ENCODE measurements at regions not wholly inside any gene's neighbourhood (a gene's known extent, or its start where the extent isn't known, plus 50 kb on each side); places are given as distances from the start of the nearest gene placed in this dataset.

DNA sequence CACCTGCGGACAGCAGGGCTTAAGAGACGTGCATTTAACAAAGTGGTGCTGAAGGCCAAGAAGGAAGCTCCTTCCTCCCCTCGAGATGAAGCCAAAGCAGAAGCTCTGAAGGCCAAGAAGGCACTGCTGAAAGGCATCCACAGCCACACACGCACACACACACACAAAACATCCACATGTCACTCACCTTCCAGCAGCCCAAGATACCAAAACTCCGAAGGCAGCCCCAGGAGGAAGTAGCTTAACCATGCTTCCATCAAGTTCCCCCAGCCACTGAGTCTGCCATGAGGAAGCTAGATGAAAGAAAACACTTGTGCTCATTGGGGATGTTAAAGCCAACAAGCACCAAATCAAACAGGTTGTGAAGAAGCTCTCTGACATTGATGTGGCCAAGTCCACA, 175.7 kb upstream of the POU3F3 start:
- no peak for TF ChIP-seq SPI1 (IDR thresholded peaks at IDR 0.05; ENCODE audit: borderline replicate concordance, low read depth)
- no peak for TF ChIP-seq GABPA (IDR thresholded peaks at IDR 0.05; ENCODE audit: low read depth)
- TF ChIP-seq REST (IDR thresholded peaks at IDR 0.05; ENCODE audit: insufficient replicate concordance, low read depth) = no peak
- TF ChIP-seq CTCF (IDR thresholded peaks at IDR 0.05; ENCODE audit: insufficient read depth, low read length) = no peak
- H3K4me3 ChIP-seq (replicated peaks; ENCODE audit: insufficient read depth, low read length) = no peak overlapping the region
- H3K27ac ChIP-seq (replicated peaks) = no peak overlapping the region
- H3K27me3 ChIP-seq (ENCODE audit: insufficient read depth, poor library complexity, severe bottlenecking) = no peaks in the 10 kb centered on the region
- peak in 1 of 2 experiments; percentile 36 for DNase-seq (ENCODE audit: low read depth in 1 of 2, low spot score in 1 of 2)

DNA sequence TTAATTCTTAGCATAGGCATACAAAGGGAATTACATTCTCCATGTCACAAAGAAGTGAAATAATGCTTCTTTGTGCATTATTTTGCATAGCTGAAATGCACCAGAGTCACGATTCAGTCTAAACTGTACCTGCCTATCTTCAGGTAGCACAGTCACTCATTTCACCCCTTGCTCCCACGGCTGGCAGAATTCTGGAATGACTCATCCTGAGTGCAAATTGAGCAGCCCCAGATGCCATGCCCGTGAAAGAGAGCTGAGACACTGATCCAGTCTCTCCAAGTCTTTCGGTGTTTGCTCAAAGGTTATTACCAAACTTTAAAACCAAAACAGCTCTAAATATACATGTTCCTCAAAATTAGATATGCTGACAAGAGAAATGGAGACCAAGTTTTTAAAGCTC, 168.3 kb upstream of the POU3F3 start:
- no peak for DNase-seq (ENCODE audit: low read depth in 1 of 2, low spot score in 1 of 2)
- H3K4me3 ChIP-seq (replicated peaks; ENCODE audit: insufficient read depth, low read length) = no peak overlapping the region
- no peak for TF ChIP-seq SPI1 (IDR thresholded peaks at IDR 0.05; ENCODE audit: borderline replicate concordance, low read depth)
- TF ChIP-seq POLR2AphosphoS5 (IDR thresholded peaks at IDR 0.05; ENCODE audit: low read depth) = no peak
- TF ChIP-seq GABPA (IDR thresholded peaks at IDR 0.05; ENCODE audit: low read depth) = no peak
- no peak for TF ChIP-seq REST (IDR thresholded peaks at IDR 0.05; ENCODE audit: insufficient replicate concordance, low read depth)
- TF ChIP-seq CTCF (IDR thresholded peaks at IDR 0.05; ENCODE audit: insufficient read depth, low read length) = no peak
- no peak overlapping the region for H3K27ac ChIP-seq (replicated peaks)
- no peaks in the 10 kb centered on the region for H3K27me3 ChIP-seq (ENCODE audit: insufficient read depth, poor library complexity, severe bottlenecking)

- DNase-seq (ENCODE audit: low read depth in 1 of 2, low spot score in 1 of 2) = no peak
- no peaks in the 10 kb centered on the region for H3K27me3 ChIP-seq (ENCODE audit: insufficient read depth, poor library complexity, severe bottlenecking)
- TF ChIP-seq SPI1 (IDR thresholded peaks at IDR 0.05; ENCODE audit: borderline replicate concordance, low read depth) (no peak), GABPA (IDR thresholded peaks at IDR 0.05; ENCODE audit: low read depth) (no peak), CTCF (IDR thresholded peaks at IDR 0.05; ENCODE audit: insufficient read depth, low read length) (no peak), REST (IDR thresholded peaks at IDR 0.05; ENCODE audit: insufficient replicate concordance, low read depth) (no peak), POLR2AphosphoS5 (IDR thresholded peaks at IDR 0.05; ENCODE audit: low read depth) (no peak)
- H3K4me3 ChIP-seq (replicated peaks; ENCODE audit: insufficient read depth, low read length) = no peak overlapping the region
- no peak overlapping the region for H3K27ac ChIP-seq (replicated peaks)
Observed at GRCh38 chr2:104687147-104687546, 166.8 kb upstream of the POU3F3 start.

Data from HL-60 (cell line).